Activated CD4-positive, alpha-beta T cell treated with anti-CD3 and anti-CD28 coated beads for 36 hours (primary cell): ENCODE measurements at regions not wholly inside any gene's neighbourhood (a gene's known extent, or its start where the extent isn't known, plus 50 kb on each side); places are given as distances from the start of the nearest gene placed in this dataset.

Experiments used
- ATAC-seq: fragments of 200-7000 bp; cut with Tn5 transposase; one replicate; pipeline ENCODE4 v1.10.0; 2021; ENCODE audit warnings: mild to moderate bottlenecking, moderate library complexity
- CTCF ChIA-PET: fragments of 350-600 bp; sonication (Branson Sonifier 250); formaldehyde crosslinking; loops from one replicate; lab custom pipeline; 2021; ENCODE audit warnings: antibody characterized with exemption; lab: Charles Lee
- POLR2A ChIA-PET: fragments of 350-600 bp; sonication (Branson Sonifier 250); formaldehyde crosslinking; loops from one replicate; lab custom pipeline; 2021; ENCODE audit warnings: antibody characterized with exemption, inconsistent platforms; lab: Charles Lee
- DNase-seq: peaks from one replicate; pipeline ENCODE4 v3.0.0-alpha.2; 2020
- H3K27ac Mint-ChIP-seq: one replicate; pipeline ENCODE4 v1.8.0; 2021; ENCODE audit warnings: mixed read lengths
- H3K27me3 Mint-ChIP-seq: one replicate; pipeline ENCODE4 v1.8.0; 2021; ENCODE audit warnings: mixed read lengths
- H3K36me3 Mint-ChIP-seq: one replicate; pipeline ENCODE4 v1.8.0; 2021; ENCODE audit warnings: low read depth, mixed read lengths
- H3K4me1 Mint-ChIP-seq: one replicate; pipeline ENCODE4 v1.8.0; 2021; ENCODE audit warnings: mixed read lengths
- H3K4me3 Mint-ChIP-seq: one replicate; pipeline ENCODE4 v1.8.0; 2021; ENCODE audit warnings: mild to moderate bottlenecking, moderate library complexity, mixed read lengths
- H3K9me3 Mint-ChIP-seq: one replicate; pipeline ENCODE4 v1.8.0; 2021; ENCODE audit warnings: low read depth, mixed read lengths
- intact Hi-C, 2 experiments: fragments of 100-400 bp; cut with DNase I in 1 of 2; cut with micrococcal nuclease in 1 of 2; formaldehyde crosslinking; loops; one replicate each; pipeline versions ENCODE4 v1.14.2 to v1.15.1; 2022 to 2024; cut with DNase I, micrococcal nuclease

DNA sequence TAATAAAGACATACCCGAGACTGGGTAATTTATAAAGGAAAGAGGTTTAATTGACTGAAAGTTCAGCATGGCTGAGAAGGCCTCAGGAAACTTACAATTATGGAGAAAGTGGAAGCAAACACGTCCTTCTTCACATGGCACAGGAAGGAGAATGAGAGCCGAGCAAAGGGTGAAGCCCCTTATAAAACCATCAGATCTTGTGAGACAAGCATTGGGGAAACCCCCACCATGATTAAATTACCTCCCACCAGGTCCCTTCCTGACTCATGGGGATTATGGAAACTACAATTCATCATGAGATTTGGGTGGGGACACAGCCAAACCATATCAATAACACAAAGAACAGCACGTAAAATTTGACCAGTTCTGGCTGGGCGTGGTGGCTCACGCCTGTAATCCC is 85.6 kb upstream of the ATF7IP start:
- Mint-ChIP-seq H3K27me3 (no peaks in the 10 kb centered on the region), H3K4me3 (no peak overlapping the region), H3K27ac (no peak overlapping the region), H3K4me1 (peaks cover 8% of the 10 kb centered on the region), H3K36me3 (peaks cover 2% of the 10 kb centered on the region), H3K9me3 (peaks cover 7% of the 10 kb centered on the region)
- POLR2A ChIA-PET: no interaction called here
- ATAC-seq (peak; percentile 55), DNase-seq (no peak)
- intact Hi-C loops: loop anchor here in 1 of 2 experiments (2.0 kb wide), 1 partner anchor 23 kb away; no protein-coding TSS in a partner anchor
- CTCF ChIA-PET: no interaction called here

DNA sequence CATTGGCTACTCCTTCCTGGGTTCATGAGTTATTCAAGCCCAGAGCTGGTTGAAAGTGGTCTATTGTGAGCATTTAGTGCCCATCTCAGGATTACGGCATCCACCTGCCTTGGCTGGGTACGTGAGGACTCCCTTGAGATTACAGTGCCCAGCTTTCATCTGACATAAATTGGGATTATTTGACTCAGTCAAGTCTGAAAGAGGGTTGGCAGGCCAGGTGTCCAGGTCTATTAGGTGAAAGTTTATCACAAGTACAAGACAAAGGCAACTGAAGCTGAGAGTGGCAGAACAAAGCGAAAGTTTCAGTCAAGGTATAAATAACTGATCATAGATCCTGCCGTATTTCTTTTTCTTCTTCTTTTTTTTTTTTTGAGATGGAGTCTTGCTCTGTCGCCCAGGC is 84.6 kb upstream of the ATF7IP start:
- Mint-ChIP-seq H3K4me3 (no peak overlapping the region), H3K9me3 (peaks cover 7% of the 10 kb centered on the region), H3K4me1 (peaks cover 7% of the 10 kb centered on the region), H3K36me3 (peaks cover 2% of the 10 kb centered on the region), H3K27me3 (no peaks in the 10 kb centered on the region), H3K27ac (no peak overlapping the region)
- DNase-seq: no peak
- intact Hi-C loops: no loop called here
- POLR2A ChIA-PET: no interaction called here
- no peak for ATAC-seq
- CTCF ChIA-PET: interaction anchor here (1.1 kb wide), 1 partner anchor 23 kb away, joined by 4 read pairs; no protein-coding TSS in a partner anchor

DNA sequence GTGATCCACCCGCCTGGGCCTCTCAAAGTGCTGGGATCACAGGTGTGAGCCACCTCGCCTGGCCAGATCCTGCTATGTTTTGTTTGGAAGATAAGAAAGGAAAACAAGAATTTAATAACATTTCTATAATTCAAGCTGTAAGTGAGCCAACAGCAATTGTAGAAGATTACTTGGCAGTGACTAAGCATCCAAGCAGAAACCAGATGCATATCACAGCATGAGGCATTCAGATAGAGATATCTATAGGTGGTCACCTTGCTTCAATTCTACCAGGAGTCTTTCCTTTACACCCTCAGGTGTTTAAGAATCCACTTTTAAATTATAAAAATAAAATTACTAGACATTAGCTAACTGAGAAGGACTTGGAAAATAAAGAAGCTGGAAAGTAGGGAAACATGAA is 83.9 kb upstream of the ATF7IP start:
- intact Hi-C loops: no loop called here
- Mint-ChIP-seq H3K9me3 (peaks cover 7% of the 10 kb centered on the region), H3K27ac (no peak overlapping the region), H3K36me3 (peaks cover 2% of the 10 kb centered on the region), H3K27me3 (no peaks in the 10 kb centered on the region), H3K4me1 (peaks cover 6% of the 10 kb centered on the region), H3K4me3 (no peak overlapping the region)
- POLR2A ChIA-PET: no interaction called here
- CTCF ChIA-PET: interaction anchor here (0.9 kb wide), 1 partner anchor 43 kb away, joined by 3 read pairs; no protein-coding TSS in a partner anchor
- DNase-seq: no peak
- no peak for ATAC-seq

DNA sequence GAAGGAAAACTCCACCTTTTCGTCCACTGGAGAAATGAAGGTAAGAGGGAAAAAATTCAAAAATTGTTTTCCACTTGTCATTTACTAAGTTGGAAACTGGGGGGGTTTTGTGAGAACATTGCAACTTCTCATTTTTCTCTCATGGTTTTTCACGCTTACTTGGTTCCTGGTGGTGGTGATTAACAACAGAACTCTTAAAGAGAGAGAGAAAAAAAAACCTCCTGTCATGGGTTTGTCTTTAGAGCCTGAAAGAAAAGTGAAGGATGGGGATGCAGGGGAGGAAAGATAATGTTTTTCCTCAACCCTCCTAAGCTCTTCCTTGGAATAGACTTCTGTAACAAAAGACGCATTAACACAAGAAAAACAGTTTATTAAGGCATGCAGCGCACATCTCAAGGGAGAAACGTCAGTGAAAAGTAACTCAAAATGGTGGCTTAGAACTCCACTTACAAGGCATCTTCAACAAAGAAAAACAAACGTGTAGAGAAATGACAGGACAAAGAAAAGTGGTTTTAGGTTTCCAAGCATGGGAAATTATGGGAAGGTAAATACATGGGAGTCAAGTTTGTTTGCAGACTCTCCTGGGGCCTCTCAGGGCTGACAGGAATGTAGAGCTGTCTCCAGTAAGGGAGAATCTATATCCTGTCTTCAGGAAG is 81.9 kb upstream of the ATF7IP start:
- no peak overlapping the region for H3K4me3 Mint-ChIP-seq
- H3K4me1 Mint-ChIP-seq: peaks cover 2% of the 10 kb centered on the region
- CTCF ChIA-PET: interaction anchor here (0.8 to 1.6 kb wide), 2 partner anchors 45 to 75 kb away, joined by 3 read pairs; no protein-coding TSS in a partner anchor
- POLR2A ChIA-PET: no interaction called here
- no peaks in the 10 kb centered on the region for H3K27me3 Mint-ChIP-seq
- peaks cover 2% of the 10 kb centered on the region for H3K36me3 Mint-ChIP-seq
- no peak overlapping the region for H3K27ac Mint-ChIP-seq
- ATAC-seq (no peak), DNase-seq (no peak)
- intact Hi-C loops: no loop called here
- peaks cover 7% of the 10 kb centered on the region for H3K9me3 Mint-ChIP-seq

DNA sequence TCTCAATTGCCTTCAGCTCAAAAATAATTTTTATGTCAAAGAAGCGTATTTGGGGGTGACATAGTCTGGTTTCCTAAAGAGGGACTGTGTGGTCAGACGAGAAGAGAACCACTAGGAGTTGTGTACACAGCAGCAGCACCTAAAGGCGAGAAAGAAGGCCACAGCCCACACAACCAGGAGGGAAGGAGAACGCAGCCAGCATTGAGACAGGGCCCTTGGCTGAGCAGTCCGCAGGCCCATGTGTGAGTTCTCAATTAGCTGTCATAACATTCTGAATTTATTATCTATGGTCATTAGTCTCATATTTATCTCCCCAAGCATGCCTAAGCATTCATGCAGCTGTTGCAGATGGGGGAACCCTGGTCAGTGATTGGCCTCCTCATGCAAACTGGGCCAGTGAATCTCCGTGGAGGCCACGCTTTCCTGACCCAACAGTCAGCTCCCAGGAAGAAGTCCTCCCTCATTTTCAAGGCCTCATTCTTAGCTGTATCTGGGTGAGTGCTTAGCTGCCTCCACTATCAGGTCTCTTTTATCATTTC is 81.2 kb upstream of the ATF7IP start:
- DNase-seq: no peak
- Mint-ChIP-seq H3K36me3 (peaks cover 2% of the 10 kb centered on the region), H3K27ac (no peak overlapping the region), H3K9me3 (peaks cover 11% of the 10 kb centered on the region), H3K27me3 (no peaks in the 10 kb centered on the region), H3K4me1 (no peaks in the 10 kb centered on the region), H3K4me3 (no peak overlapping the region)
- intact Hi-C loops: no loop called here
- ChIA-PET POLR2A (no interaction called here), CTCF (interaction anchor here (0.6 to 1.6 kb wide), 4 partner anchors 45 to 797 kb away, joined by 3 read pairs; no protein-coding TSS in a partner anchor)
- ATAC-seq: no peak

DNA sequence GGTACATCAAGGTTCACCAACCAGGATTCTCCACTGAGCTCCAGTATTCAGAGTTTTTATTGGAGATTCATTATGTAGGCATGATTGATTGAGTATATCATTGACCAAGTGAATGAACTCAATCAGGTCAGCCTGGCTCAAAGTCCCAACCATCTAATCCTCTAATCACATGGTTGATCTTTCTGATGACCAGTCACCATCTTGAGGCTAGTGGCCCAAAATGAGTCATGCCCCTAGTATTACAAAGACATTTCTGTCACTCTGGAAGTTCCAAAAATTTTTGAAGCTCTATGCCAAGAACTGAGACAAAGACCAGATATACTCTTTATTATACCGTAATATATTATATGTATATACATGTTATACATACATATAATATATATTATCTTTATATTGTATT is 75.9 kb upstream of the ATF7IP start:
- no peaks in the 10 kb centered on the region for H3K4me1 Mint-ChIP-seq
- intact Hi-C loops: no loop called here
- ATAC-seq (no peak), DNase-seq (no peak)
- H3K9me3 Mint-ChIP-seq: peaks cover 11% of the 10 kb centered on the region
- no peaks in the 10 kb centered on the region for H3K27me3 Mint-ChIP-seq
- ChIA-PET POLR2A (no interaction called here), CTCF (interaction anchor here (1.1 kb wide), 1 partner anchor 11 kb away, joined by 3 read pairs; no protein-coding TSS in a partner anchor)
- H3K27ac Mint-ChIP-seq: no peak overlapping the region
- no peak overlapping the region for H3K4me3 Mint-ChIP-seq
- H3K36me3 Mint-ChIP-seq: peaks cover 2% of the 10 kb centered on the region

DNA sequence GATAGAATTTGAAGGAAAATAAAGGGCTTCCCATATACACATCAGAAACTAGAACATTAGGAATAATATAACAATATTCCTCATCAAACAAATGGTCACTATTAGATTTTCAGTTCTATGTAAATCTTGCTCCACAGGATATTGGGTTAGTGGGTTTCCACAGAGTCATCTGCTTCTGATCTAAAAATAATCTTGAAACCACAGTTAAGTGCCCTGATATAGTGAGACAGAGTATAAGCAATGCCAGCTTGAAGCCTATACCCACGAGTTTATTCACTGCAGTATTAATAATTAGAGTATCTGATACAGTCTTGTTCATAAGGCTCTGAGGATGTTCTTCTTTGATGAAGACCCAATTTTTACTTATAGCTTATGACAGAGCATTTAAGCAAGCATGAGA is 74.5 kb upstream of the ATF7IP start:
- POLR2A ChIA-PET: no interaction called here
- Mint-ChIP-seq H3K27me3 (no peaks in the 10 kb centered on the region), H3K9me3 (peaks cover 14% of the 10 kb centered on the region), H3K27ac (no peak overlapping the region), H3K4me1 (no peaks in the 10 kb centered on the region), H3K4me3 (no peak overlapping the region), H3K36me3 (peaks cover 2% of the 10 kb centered on the region)
- CTCF ChIA-PET: interaction anchor here (0.6 kb wide), 1 partner anchor 431 kb away, joined by 3 read pairs; no protein-coding TSS in a partner anchor
- intact Hi-C loops: no loop called here
- DNase-seq: no peak
- no peak for ATAC-seq

DNA sequence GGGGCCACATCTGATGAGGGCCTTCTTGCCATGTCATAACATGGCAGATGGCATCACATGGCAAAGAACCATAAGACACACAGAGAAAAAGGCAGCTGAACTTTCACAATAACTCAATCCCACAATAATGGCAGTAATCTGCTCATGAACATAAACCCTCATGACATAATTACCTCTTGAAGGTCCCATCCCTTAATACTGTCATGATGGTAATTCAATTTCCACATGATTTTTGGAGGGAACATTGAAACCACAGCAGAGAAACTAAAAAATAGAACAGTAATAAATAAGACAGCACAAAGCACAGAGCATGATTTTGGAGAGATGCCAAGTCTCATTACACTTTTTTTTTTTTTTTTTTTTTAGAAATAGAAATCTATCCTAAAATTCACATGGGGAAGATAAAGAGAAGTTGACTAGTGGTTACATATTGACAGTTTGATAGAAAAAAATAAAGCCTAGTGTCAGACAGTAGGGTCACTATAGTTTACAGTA is 61.8 kb upstream of the ATF7IP start:
- H3K27me3 Mint-ChIP-seq: no peaks in the 10 kb centered on the region

DNA sequence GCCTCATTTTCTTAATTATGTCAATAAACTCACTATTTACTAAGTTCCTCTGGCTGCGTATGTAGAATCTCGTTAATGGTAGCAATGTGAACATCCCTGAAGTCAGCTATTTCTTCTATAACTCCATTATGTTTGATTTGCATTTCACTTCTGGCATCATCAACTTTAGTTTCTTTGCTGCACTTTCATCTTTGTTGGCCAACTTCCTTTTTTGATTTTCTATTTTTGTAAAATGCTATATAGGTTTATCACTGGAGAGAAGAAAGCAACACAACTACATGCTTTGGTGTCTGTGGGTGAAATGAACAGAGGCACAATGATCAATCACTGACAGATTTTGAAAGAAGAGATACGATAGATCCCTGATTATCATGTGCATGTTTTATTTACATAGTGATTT is 58.5 kb upstream of the ATF7IP start:
- intact Hi-C loops: no loop called here
- Mint-ChIP-seq H3K4me1 (peaks cover 2% of the 10 kb centered on the region), H3K4me3 (no peak overlapping the region), H3K27ac (no peak overlapping the region), H3K27me3 (no peaks in the 10 kb centered on the region), H3K36me3 (no peaks in the 10 kb centered on the region), H3K9me3 (peaks cover 6% of the 10 kb centered on the region)
- CTCF ChIA-PET: interaction anchor here (0.8 kb wide), 1 partner anchor 104 kb away, joined by 3 read pairs; no protein-coding TSS in a partner anchor
- POLR2A ChIA-PET: no interaction called here
- DNase-seq: no peak
- no peak for ATAC-seq

More for the DNA sequence above, 61.8 kb upstream of the ATF7IP start:
- Mint-ChIP-seq H3K9me3 (peaks cover 3% of the 10 kb centered on the region), H3K4me1 (peaks cover 2% of the 10 kb centered on the region), H3K36me3 (no peaks in the 10 kb centered on the region), H3K4me3 (no peak overlapping the region), H3K27ac (no peak overlapping the region)
- no peak for ATAC-seq
- intact Hi-C loops: no loop called here
- no peak for DNase-seq
- ChIA-PET POLR2A (no interaction called here), CTCF (interaction anchor here (0.8 kb wide), 1 partner anchor 1516 kb away, joined by 3 read pairs; no protein-coding TSS in a partner anchor)

DNA sequence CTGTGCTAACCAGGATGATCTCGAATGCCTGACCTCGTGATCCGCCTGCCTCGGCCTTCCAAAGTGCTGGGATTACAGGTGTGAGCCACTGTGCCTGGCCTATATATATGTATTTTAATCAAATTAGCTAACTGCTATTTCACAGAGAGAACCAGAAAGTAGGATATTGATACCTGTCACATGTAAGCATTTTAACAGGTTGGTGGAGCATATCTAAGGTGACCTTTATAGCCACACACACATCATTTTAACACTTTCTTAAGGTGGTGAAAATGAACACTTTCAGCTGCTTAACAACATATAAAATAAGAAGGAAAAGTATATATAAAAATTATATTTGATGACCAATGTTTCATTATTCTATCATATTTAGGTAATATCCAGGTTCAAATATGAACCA is 57.0 kb upstream of the ATF7IP start:
- no peak for ATAC-seq
- Mint-ChIP-seq H3K27me3 (no peaks in the 10 kb centered on the region), H3K9me3 (peaks cover 6% of the 10 kb centered on the region), H3K27ac (no peak overlapping the region), H3K36me3 (no peaks in the 10 kb centered on the region), H3K4me1 (peaks cover 2% of the 10 kb centered on the region), H3K4me3 (no peak overlapping the region)
- ChIA-PET CTCF (no interaction called here), POLR2A (no interaction called here)
- no peak for DNase-seq
- intact Hi-C loops: no loop called here

DNA sequence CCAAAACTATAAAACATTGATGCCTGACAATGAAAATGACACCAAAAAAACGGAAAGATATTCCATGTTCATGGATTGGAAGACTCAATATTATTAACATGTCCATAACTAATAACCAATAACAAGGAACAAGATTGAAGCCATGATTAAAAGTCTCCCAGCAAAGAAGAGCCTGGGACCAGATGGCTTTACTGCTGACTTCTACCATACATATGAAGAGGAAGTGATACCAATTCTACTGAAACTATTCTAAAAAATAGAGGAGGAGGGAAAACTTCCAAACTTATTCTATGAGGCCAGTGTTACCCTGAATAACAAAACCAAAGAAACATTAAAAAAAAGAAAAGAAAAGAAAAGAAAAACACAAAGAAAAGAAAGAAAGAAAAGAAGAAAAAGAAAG is 54.6 kb upstream of the ATF7IP start:
- Mint-ChIP-seq H3K4me3 (no peak overlapping the region), H3K4me1 (no peaks in the 10 kb centered on the region), H3K9me3 (peaks cover 6% of the 10 kb centered on the region), H3K36me3 (no peaks in the 10 kb centered on the region), H3K27me3 (no peaks in the 10 kb centered on the region), H3K27ac (no peak overlapping the region)
- POLR2A ChIA-PET: no interaction called here
- no peak for ATAC-seq
- intact Hi-C loops: no loop called here
- CTCF ChIA-PET: interaction anchor here (0.6 kb wide), 1 partner anchor 193 kb away, joined by 3 read pairs; no protein-coding TSS in a partner anchor
- DNase-seq: no peak
